ENCODE measurements at regions not wholly inside any gene's neighbourhood (a gene's known extent, or its start where the extent isn't known, plus 50 kb on each side); places are given as distances from the start of the nearest gene placed in this dataset.

GRCh38 chr12:124185971-124186686, 108.8 kb upstream of the RFLNA start:
- TF ChIP-seq TSC22D2 (CRISPR knock-in tag; IDR thresholded peaks at IDR 0.05; ENCODE audit: borderline replicate concordance) (no peak), ZNF776 (CRISPR knock-in tag; IDR thresholded peaks at IDR 0.05) (no peak), TRIM24 (CRISPR knock-in tag; IDR thresholded peaks at IDR 0.05) (no peak), SALL1 (CRISPR knock-in tag; IDR thresholded peaks at IDR 0.05) (no peak), CAMTA2 (CRISPR knock-in tag; IDR thresholded peaks at IDR 0.05; ENCODE audit: borderline replicate concordance) (no peak), MXD4 (CRISPR knock-in tag; IDR thresholded peaks at IDR 0.05) (no peak), RAD21 (CRISPR knock-in tag; IDR thresholded peaks at IDR 0.05) (no peak), KDM5A (IDR thresholded peaks at IDR 0.05; ENCODE audit: borderline replicate concordance, low read length) (no peak), ZNF543 (CRISPR knock-in tag; IDR thresholded peaks at IDR 0.05) (no peak), GPBP1L1 (CRISPR knock-in tag; IDR thresholded peaks at IDR 0.05) (no peak), FOXO1 (CRISPR knock-in tag; IDR thresholded peaks at IDR 0.05) (no peak), REST (IDR thresholded peaks at IDR 0.05; ENCODE audit: borderline replicate concordance in 1 of 2, low read depth in 1 of 2, low read length in 2 of 2) (no peak), THYN1 (CRISPR knock-in tag; IDR thresholded peaks at IDR 0.05; ENCODE audit: borderline replicate concordance, low read depth) (no peak), HDAC1 (CRISPR knock-in tag; IDR thresholded peaks at IDR 0.05) (no peak), ZNF549 (CRISPR knock-in tag; IDR thresholded peaks at IDR 0.05) (no peak), ZNF121 (CRISPR knock-in tag; IDR thresholded peaks at IDR 0.05) (no peak), HNF4A (CRISPR knock-in tag; IDR thresholded peaks at IDR 0.05) (no peak)
- Histone ChIP-seq H2AFZ (ENCODE audit: low read length) (no peak overlapping the region), H3K4me2 (ENCODE audit: low read depth, low read length) (no peak overlapping the region), H3K27me3 (ENCODE audit: control insufficient read depth in 1 of 2, insufficient read depth in 2 of 2, low read length in 2 of 2) (peaks cover 0 to 23% of the 10 kb centered on the region in 2 experiments; a peak in 4 of 5 replicates), H3K9ac (ENCODE audit: insufficient read depth, low read depth, low read length) (no peak overlapping the region), H3K36me3 (replicated peaks in 1 of 2; ENCODE audit: control insufficient read depth in 1 of 2, insufficient read depth in 2 of 2, low read length in 2 of 2) (no peaks in the 10 kb centered on the region), H3K4me1 (ENCODE audit: insufficient read depth, low read length) (peaks cover 9% of the 10 kb centered on the region), H3K27ac (ENCODE audit: extremely low read length, insufficient read depth, low read length) (no peak overlapping the region), H3K79me2 (ENCODE audit: insufficient read depth, low read length) (no peaks in the 10 kb centered on the region), H3K4me3 (replicated peaks in 1 of 3; ENCODE audit: insufficient read depth in 1 of 3, low read depth in 2 of 3, low read length in 3 of 3) (no peak overlapping the region), H4K20me1 (ENCODE audit: insufficient read depth, low read length) (no peaks in the 10 kb centered on the region), H3K9me3 (ENCODE audit: low read length) (no peaks in the 10 kb centered on the region)
- no peak for ATAC-seq
- intact Hi-C loops (cut with micrococcal nuclease; ENCODE audit: unreplicated experiment) (no loop called here), in situ Hi-C loops (cut with HindIII; ENCODE audit: extremely low pct_ligation_motif_present, low pct_unique_long_range_greater_than_20kb) (no loop called here)
- BruUV-seq (replicated peaks): no TSS peak
- no peak for DNase-seq (ENCODE audit: low spot score)
- ChIA-PET POLR2A (no interaction called here), CTCF (ENCODE audit: low intra/inter-chr PET ratio, low total read pairs) (no interaction called here)
- FAIRE-seq: no peak
- 69% methylated on average over 15 of the region's 15 CpGs for WGBS (ENCODE audit: low lambda C conversion rate)
